ENCODE measurements at regions not wholly inside any gene's neighbourhood (a gene's known extent, or its start where the extent isn't known, plus 50 kb on each side); places are given as distances from the start of the nearest gene placed in this dataset.

DNA sequence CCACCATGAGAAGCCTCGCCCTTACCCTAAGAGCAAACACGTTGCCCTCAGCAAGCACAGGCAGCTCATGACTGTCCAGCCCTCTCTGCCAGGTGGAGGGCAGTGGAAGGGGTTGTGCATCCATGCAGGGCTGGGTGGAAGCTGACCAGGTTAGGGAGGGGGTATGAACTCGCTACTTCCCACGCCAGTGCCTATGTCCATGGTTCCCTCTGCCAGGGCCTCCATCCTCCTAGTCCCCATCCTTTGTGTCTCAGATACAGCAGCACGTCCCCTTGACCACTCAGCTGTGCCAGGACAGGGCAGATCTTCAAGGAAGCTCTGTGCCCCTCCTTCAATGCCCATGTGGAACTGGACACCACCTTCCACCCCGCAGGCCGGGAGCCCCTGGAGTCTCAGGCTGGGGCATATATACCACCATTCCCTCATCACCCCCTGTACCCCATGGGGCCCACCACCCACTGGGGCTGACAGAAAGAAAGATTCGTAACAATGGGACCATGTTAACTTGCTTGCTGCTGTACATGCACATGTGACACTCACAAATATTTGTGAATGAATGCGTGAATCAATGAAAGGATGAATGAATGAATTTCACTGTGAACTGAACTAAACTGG lies 90.7 kb downstream of the ANKRD60 start:
- TF ChIP-seq POLR2A (IDR thresholded peaks at IDR 0.05) (no peak), EP300 (IDR thresholded peaks at IDR 0.05) (no peak)
- TF ChIP-seq, protein P1, sequence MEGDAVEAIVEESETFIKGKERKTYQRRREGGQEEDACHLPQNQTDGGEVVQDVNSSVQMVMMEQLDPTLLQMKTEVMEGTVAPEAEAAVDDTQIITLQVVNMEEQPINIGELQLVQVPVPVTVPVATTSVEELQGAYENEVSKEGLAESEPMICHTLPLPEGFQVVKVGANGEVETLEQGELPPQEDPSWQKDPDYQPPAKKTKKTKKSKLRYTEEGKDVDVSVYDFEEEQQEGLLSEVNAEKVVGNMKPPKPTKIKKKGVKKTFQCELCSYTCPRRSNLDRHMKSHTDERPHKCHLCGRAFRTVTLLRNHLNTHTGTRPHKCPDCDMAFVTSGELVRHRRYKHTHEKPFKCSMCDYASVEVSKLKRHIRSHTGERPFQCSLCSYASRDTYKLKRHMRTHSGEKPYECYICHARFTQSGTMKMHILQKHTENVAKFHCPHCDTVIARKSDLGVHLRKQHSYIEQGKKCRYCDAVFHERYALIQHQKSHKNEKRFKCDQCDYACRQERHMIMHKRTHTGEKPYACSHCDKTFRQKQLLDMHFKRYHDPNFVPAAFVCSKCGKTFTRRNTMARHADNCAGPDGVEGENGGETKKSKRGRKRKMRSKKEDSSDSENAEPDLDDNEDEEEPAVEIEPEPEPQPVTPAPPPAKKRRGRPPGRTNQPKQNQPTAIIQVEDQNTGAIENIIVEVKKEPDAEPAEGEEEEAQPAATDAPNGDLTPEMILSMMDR (IDR thresholded peaks at IDR 0.05), result no peak

Data from tibial nerve (tissue), 4 donors.